K562 (cell line): ENCODE measurements at regions not wholly inside any gene's neighbourhood (a gene's known extent, or its start where the extent isn't known, plus 50 kb on each side); places are given as distances from the start of the nearest gene placed in this dataset.

ENCODE experiments used
- CTCF ChIP-seq, 3 experiments: IDR thresholded peaks in 2 of 3; conservative IDR thresholded peaks in 1 of 3; 2 replicates each; pipeline ENCODE4 v1.5.1; 2011 to 2012; ENCODE audit warnings: low read length in 3 of 3, mild to moderate bottlenecking in 3 of 3, control low read depth in 2 of 3, improper control_type of control experiment in 1 of 3, inconsistent platforms in 1 of 3, low read depth in 1 of 3, mixed read lengths in 1 of 3, moderate library complexity in 1 of 3; ENCODE audit not compliant: insufficient read depth in 2 of 3
- ETS1 ChIP-seq: conservative IDR thresholded peaks from 2 replicates; pipeline ENCODE4 v1.6.1; 2011; ENCODE audit warnings: low read depth, mild to moderate bottlenecking, low read length; ENCODE audit not compliant: control insufficient read depth
- HNRNPUL1 ChIP-seq: fragments of 200-400 bp; formaldehyde crosslinking; IDR thresholded peaks from 2 replicates; pipeline ENCODE4 v1.6.1; 2017; ENCODE audit warnings: low read length
- MAX ChIP-seq: sonication (generic); formaldehyde crosslinking; IDR thresholded peaks from 2 replicates; pipeline ENCODE4 v1.9.0; 2022; ENCODE audit warnings: mild to moderate bottlenecking, missing genetic modification reagents
- NUFIP1 ChIP-seq: fragments of 450-650 bp; IDR thresholded peaks from 2 replicates; pipeline ENCODE4 v1.6.1; 2018; ENCODE audit not compliant: partially characterized antibody
- RBM25 ChIP-seq: fragments of 200-400 bp; formaldehyde crosslinking; IDR thresholded peaks from 2 replicates; pipeline ENCODE4 v1.6.1; 2018; ENCODE audit warnings: low read length, low read depth, moderate library complexity; ENCODE audit not compliant: severe bottlenecking
- USF1 ChIP-seq: sonication (generic); formaldehyde crosslinking; IDR thresholded peaks from 2 replicates; pipeline ENCODE4 v1.9.0; 2022; ENCODE audit warnings: mild to moderate bottlenecking, missing genetic modification reagents
- YY1 ChIP-seq, 3 experiments: IDR thresholded peaks; 2 replicates each; pipeline ENCODE4 v1.6.1; 2011; ENCODE audit warnings: low read length in 2 of 3, mild to moderate bottlenecking in 2 of 3, moderate library complexity in 2 of 3, borderline replicate concordance in 1 of 3, control low read depth in 1 of 3, low read depth in 1 of 3; ENCODE audit not compliant: insufficient read depth in 3 of 3, insufficient replicate concordance in 2 of 3, control insufficient read depth in 1 of 3, insufficient read length in 1 of 3; ENCODE audit errors: extremely low read depth in 1 of 3
- ZBTB11 ChIP-seq, 3 experiments: fragments of 200-800 bp in 1 of 3; fragments of 250-450 bp in 1 of 3; fragments of 450-650 bp in 1 of 3; sonication (Bioruptor Pico) in 1 of 3; sonication (Bioruptor generic) in 1 of 3; formaldehyde crosslinking in 1 of 3; IDR thresholded peaks; 2 replicates each; pipeline versions ENCODE4 v1.6.1 to v1.8.0; 2016 to 2022; ENCODE audit warnings: mild to moderate bottlenecking in 2 of 3, missing genetic modification characterization in 2 of 3, missing compliant biosample characterization in 1 of 3, moderate library complexity in 1 of 3
- ZNF449 ChIP-seq: fragments of 250-450 bp; sonication (Bioruptor Pico); IDR thresholded peaks from 2 replicates; pipeline ENCODE4 v1.8.0; 2022; ENCODE audit warnings: moderate library complexity, mild to moderate bottlenecking, inconsistent platforms

GRCh38 chr2:51710222-51710621, 678.3 kb upstream of the NRXN1 start:
- no peak for TF ChIP-seq YY1 (IDR thresholded peaks at IDR 0.05; ENCODE audit: borderline replicate concordance in 1 of 3, control insufficient read depth in 1 of 3, extremely low read depth in 1 of 3, insufficient read depth in 3 of 3, insufficient read length in 1 of 3, insufficient replicate concordance in 2 of 3, low read depth in 1 of 3, low read length in 2 of 3)
- no peak for TF ChIP-seq HNRNPUL1
- TF ChIP-seq ETS1, result no peak
- no peak for TF ChIP-seq ZBTB11 (CRISPR knock-in tag; IDR thresholded peaks at IDR 0.05)
- TF ChIP-seq NUFIP1, result no peak
- TF ChIP-seq USF1 (CRISPR knock-in tag), result no peak
- TF ChIP-seq CTCF (IDR thresholded peaks at IDR 0.05 in 2 of 3, conservative IDR thresholded peaks at IDR 0.05 in 1 of 3; ENCODE audit: insufficient read depth in 2 of 3, low read depth in 1 of 3, low read length in 3 of 3), result no peak
- no peak for TF ChIP-seq MAX (CRISPR knock-in tag)
- no peak for TF ChIP-seq RBM25
- no peak for TF ChIP-seq ZNF449 (CRISPR knock-in tag)
